ENCODE measurements at regions not wholly inside any gene's neighbourhood (a gene's known extent, or its start where the extent isn't known, plus 50 kb on each side); places are given as distances from the start of the nearest gene placed in this dataset.
"Not testable (repeated sequence)": the region's sequence is repeated elsewhere in the genome, so short reads cannot be mapped to it uniquely, and the experiment has no call there.

DNA sequence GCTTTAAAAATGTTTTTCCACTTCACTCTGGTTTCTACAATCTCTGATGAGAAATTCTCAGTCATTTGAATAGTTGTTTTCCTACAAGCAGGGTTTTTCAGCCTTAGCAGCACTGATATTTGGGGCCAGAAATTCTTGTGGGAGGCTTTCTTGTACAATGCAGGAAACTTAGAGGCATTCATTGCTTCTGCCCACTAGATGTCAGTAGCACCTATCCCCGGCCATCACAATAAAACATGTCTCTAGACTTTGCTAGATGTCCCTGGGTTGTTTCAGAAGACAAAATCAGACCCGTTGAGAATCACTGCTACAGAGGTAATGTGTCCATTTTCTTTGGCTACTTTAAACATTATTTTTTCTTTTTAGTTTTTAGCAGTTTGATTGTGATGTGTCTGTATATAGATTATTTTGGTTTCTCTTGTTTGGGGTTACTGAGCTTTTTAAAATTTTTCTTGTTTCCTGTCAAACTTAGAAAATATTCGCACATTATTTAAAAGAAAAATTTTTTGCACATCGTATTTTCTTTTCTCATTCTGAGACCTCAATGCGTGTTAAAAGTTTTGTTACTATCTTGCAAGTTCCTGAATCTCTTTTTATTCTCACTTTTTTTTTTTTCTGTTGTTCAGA lies 60.8 kb upstream of the CCDC179 start:
- peak; percentile 28 for DNase-seq

GRCh38 chr11:22922672-22923071 lies 62.4 kb upstream of the CCDC179 start:
- DNase-seq = no peak

- no peak for DNase-seq
Measured at GRCh38 chr11:22923561-22923960, 63.3 kb upstream of the CCDC179 start.

GRCh38 chr11:22926341-22926740 lies 66.1 kb upstream of the CCDC179 start:
- no peak for DNase-seq

GRCh38 chr11:22927793-22928192 lies 67.5 kb upstream of the CCDC179 start:
- no peak for DNase-seq

- no peak for DNase-seq
Measured at GRCh38 chr11:22928207-22928917, 68.1 kb upstream of the CCDC179 start.

DNA sequence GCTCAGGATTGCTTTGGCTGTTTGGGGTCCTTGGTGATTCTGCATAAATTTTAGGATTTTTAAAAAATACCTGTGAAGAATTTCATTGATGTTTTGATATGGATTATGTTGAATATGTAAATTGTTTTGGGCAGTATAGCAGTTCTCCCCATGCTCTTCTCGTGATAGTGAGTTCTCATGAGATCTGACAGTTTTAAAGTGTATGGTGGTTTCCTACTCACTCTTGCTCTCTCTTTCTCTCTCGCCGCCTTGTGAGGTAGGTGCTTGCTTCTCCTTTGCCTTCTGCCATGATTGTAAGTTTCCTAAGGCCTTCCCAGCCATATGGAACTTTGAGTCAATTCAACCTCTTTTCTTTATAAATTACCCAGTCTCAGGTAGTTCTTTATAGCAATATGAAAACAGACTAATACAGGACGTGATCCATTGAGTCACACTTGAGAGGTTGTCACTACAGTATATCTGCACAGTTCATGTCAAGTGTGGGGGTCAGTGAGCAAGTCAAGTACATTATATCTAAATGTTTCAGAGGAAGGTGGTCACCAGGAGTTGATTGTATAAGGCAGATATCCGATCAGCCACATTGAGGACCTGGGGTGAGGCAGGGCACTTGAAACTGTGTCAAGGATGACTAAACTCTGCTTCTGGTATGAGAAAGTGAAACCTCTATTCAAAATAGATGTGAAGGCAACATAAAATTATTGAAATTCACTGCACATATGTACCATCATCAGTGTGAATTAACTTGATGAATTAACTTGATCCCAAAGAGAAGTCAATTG lies 70.7 kb upstream of the CCDC179 start:
- peak; percentile 1 for DNase-seq

- no peak for DNase-seq
Measured at GRCh38 chr11:22938691-22939090, 78.4 kb upstream of the CCDC179 start.

GRCh38 chr11:22941544-22941943 lies 81.3 kb upstream of the CCDC179 start:
- not testable (repeated sequence) for DNase-seq

- no peak for DNase-seq
Measured at GRCh38 chr11:22957786-22958185, 97.5 kb upstream of the CCDC179 start.

GRCh38 chr11:22974251-22974650 lies 114.0 kb upstream of the CCDC179 start:
- no peak for DNase-seq

DNA sequence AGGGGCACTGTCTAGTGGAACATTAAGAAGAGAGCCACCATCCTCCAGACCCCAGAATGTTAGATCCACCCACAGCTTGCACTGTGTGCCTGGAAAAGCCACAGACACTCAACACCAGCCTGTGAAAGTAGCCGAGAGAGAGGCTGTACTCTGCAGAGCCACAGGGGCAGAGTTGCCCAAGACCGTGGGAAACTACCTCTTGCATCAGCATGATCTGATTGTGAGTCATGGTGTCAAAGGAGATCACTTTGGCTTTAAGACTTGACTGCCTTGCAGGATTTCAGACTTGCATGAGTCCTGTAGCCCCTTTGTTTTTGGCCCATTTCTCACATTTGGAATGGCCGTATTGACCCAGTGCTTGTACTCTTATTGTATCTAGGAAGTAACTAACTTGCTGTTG lies 115.9 kb upstream of the CCDC179 start:
- peak; percentile 6 for DNase-seq

DNA sequence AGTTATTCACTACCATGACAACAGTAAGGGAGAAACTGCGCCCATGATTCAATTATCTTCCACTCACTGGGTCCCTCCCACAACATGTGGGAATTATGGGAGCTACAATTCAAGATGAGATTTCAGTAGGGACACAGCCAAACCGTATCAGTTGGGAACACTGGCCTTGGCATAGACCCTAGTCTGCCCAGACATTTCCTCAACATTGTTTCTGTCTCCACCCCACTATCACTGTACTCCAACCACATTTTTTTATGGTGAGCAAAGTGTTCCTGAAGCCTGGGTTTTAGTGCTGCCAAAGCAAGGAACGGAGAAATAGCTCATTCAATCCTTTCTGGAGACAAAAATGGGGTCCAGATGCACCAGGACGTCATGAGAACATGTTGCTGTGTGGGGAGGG lies 122.6 kb upstream of the CCDC179 start:
- no peak for DNase-seq

DNA sequence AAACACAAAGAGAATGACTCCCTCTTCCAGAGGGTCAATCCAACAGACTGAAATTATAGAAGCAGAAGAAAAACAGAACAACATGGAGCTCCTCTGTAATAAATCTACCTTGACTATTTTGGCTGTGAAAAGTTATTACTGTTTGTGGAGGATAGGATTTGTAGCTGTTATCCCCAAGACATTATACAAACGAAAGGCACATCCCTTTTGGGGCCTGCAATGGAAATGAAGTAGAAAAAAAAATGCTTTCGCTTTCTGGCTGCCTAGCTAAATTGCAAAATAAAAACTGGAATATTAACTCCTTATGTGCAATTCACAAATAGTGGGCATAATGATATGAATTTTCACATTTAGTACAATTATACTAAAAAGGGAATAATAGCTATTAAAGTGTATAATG lies 123.8 kb upstream of the CCDC179 start:
- no peak for DNase-seq

DNA sequence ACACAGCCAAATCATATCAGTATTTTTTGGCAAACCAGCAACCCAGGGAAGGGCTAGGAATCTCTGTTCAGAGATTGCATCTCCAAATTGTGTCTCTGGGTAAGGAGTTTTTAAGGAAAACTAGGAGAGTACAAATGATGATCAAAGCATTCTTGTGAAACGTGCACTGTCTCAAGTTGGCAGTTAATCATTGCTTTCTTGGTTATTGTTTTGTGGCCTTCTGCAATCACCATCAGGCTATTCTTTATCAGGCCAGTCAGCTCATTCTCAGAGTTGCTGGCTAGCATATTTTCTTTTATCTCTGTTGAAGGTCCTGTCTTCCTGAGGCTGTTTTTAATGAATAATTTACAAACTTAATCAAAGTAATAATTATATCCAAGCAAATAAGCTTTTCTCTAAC lies 129.1 kb upstream of the CCDC179 start:
- DNase-seq = no peak

GRCh38 chr11:22991196-22991595 lies 130.9 kb upstream of the CCDC179 start:
- DNase-seq = no peak

GRCh38 chr11:23006730-23007129 lies 146.5 kb upstream of the CCDC179 start:
- no peak for DNase-seq

GRCh38 chr11:23010790-23011335 lies 150.6 kb upstream of the CCDC179 start:
- no peak for DNase-seq

DNA sequence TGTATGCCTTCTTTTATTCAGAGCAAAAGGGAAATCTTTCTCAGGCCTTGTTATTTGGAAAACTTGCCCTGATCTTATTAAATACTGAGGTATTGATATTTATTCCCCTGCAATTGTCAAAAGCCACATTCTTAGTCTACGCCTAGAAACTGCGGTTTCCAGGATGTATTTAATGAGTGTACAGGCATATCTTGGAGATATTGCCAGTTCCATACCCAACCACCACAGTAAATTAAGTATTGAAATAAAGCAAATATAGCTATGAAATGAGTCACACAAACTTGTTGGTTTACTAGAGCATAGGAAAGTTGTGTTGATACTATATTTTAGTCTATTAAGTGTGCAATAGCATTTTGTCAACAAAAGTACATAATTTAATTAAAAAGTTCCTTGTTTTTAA lies 152.7 kb upstream of the CCDC179 start:
- DNase-seq = no peak

- DNase-seq = no peak
Measured at GRCh38 chr11:23013509-23013908, 153.2 kb upstream of the CCDC179 start.

DNA sequence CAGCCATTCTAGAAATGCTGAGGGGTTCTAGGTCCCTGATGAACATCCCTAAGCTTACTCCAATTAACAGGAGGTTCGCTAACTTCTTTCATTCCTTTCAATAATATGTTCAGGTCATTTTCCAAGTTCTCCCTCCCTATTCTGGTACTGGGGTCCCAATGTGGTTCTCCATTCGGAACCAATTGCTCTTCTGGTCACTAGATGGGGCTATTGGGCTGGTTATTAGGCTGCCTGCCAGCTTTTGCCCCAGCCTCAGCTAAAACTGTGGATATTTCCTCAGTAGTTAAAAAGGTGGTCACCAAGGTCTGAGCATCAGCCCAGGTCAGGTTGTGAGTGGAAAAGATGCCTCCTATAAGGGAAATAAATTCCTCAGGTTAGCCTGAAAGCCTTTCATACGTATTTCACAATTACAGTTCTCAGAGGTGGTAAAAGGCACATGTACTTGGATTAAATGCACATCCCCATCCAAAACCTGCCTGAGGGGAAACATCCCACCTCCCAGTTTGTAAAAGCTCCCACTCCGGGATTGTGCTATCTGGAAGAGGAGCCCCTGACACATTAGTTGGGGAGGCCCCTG lies 161.1 kb upstream of the CCDC179 start:
- peak; percentile 14 for DNase-seq

DNA sequence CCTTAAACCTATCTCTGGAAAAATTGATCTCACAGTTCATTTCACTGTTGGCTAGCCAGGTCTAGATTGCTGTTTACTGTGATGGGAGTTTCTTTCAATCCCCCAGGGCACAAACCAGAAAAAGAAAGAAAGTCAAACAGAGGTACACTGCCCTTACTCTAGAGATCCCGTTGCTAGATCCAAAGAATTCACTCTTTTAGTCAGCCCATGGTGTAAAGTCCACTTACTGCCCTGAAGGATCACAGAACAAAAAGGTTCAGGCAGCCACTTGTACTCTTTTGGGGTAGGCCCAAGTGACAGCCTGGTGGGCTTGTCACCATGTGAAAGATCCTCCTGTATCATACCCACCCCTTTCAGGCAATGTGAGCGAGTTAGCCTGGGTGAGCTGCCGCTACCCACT lies 162.6 kb upstream of the CCDC179 start:
- no peak for DNase-seq

- DNase-seq = no peak
Measured at GRCh38 chr11:23023319-23023718, 163.0 kb upstream of the CCDC179 start.
